Stimulated activated CD4-positive, alpha-beta T cell treated with anti-CD3 and anti-CD28 coated beads, Interleukin-15, amount 100 ng/mL, for 24 hours (primary cell): ENCODE measurements at regions not wholly inside any gene's neighbourhood (a gene's known extent, or its start where the extent isn't known, plus 50 kb on each side); places are given as distances from the start of the nearest gene placed in this dataset.
"Not testable (repeated sequence)": the region's sequence is repeated elsewhere in the genome, so short reads cannot be mapped to it uniquely, and the experiment has no call there.

Experiments
- DNase-seq: peaks from one replicate; pipeline ENCODE4 v3.0.0-alpha.2; 2020

GRCh38 chr1:96865731-96866685 is 144.4 kb downstream of the PTBP2 start:
- no peak for DNase-seq

DNA sequence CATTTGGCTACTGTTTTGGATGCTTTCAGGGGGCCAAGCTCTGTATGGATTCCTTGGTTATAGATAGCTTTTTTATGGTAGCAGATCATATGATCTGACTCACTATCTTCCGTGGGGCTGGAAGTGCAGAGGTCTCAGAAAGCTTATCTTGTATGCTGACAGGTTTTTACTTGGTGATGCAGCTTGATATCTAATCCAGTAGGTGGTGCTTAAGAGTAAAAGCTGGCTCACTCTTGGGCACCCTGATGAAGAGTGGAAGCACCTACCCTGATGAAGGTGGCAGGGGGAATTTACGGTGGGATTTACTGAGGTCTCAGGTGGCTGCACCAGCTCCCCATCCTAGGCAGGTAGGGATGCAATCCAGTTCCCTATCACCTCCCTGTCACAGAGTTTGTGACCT is 151.2 kb downstream of the PTBP2 start:
- DNase-seq: no peak

GRCh38 chr1:96878640-96879039 is 157.1 kb downstream of the PTBP2 start:
- no peak for DNase-seq

GRCh38 chr1:96880626-96881025 is 159.0 kb downstream of the PTBP2 start:
- DNase-seq: no peak

DNA sequence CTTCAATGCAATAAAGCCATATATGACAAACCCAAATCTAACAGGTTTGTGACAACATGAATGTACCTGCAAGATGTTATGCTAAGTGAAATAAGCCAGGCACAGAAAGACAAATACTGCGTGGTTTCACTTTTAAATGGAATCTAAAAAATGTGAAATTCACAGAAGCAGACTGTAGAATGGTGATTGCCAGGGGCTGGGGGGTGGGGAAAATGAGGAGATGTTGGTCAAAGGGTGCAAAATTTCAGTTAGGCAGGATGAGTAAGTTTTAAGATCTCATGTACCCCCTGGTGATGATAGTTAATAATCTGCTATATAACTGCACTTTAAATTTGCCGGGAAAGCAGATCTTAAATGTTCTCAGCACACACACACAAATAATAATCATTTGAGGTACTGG is 160.5 kb downstream of the PTBP2 start:
- DNase-seq: no peak

DNA sequence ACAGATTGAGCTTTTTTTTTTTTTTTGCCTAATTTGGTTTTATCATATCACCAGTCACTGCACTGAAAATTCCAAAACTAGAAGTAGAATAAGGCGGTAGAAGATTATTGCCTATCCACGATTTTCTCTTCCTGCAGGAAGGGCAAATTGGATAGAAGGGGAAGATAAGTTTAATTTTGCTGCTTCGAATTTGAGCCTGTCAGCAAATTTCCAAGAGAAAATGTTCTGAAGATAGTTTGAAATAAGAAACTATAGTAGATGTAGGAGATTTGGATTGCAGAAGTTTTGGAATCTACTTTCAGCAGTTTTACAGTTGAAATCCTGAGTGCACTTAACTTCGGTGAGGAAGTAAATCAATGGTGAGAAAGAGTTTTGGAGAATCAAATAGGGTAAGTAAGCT is 164.9 kb downstream of the PTBP2 start:
- DNase-seq: no peak

DNA sequence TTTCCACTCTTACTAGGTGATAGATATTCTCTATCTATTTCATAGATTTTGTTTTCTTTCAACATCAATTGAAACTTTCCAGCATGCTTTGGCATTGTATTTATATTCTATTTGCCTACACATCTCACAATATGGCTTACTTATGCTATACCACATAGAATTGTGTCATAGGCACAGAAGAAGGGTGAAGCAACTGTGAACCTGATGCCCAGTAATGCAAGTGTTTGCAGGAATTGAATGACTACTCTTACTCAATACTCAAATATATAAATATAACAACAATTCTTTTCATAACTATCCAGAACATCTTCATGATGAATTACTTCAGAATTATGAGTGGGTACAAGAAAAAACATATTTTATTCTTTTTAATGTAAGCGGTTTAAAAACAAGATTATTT is 165.9 kb downstream of the PTBP2 start:
- DNase-seq: no peak

GRCh38 chr1:96901783-96902363 is 180.3 kb downstream of the PTBP2 start:
- no peak for DNase-seq

DNA sequence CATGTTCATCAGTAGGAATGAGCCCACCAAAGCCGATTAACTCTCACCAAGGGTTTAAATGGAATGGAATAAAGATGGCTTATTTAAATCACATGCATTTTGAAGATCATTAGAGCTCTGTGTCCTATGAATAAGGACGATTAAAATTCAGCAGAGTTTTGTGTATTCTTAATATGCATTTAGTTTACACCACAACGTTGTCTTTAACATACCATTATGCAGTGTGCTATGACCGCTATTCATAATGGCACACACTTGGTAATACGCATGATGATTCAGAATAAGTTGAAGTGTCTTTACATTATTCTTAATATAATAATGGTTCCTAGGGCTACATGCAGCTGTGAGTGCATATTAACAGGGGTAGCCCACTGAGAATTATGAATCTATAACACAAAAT is 190.7 kb downstream of the PTBP2 start:
- DNase-seq: no peak

GRCh38 chr1:96915701-96916100 is 194.1 kb downstream of the PTBP2 start:
- DNase-seq: not testable (repeated sequence)

- DNase-seq: no peak
Observed at GRCh38 chr1:96918406-96918805, 196.8 kb downstream of the PTBP2 start.

DNA sequence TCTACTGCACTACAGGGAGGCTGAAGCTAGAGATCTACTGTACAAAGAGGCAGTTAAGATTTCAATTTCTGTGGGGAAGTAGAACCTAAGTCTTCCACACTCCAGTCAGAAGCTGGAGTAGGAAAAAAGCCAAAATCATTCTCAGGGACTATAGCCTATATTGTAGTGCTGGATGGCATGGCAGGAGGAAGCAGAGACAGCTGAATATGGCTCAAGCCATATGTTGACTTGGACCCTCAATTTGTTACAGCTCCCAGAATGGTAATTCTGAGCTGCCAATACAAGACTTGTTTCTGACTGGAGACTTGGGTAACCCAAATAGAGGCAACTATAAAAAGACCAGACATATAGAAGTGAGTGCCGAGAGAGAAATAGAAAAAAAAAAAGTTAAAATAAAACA is 200.6 kb downstream of the PTBP2 start:
- no peak for DNase-seq

- DNase-seq: no peak
Observed at GRCh38 chr1:96923753-96924152, 202.2 kb downstream of the PTBP2 start.

GRCh38 chr1:96926176-96926575 is 204.6 kb downstream of the PTBP2 start:
- no peak for DNase-seq

DNA sequence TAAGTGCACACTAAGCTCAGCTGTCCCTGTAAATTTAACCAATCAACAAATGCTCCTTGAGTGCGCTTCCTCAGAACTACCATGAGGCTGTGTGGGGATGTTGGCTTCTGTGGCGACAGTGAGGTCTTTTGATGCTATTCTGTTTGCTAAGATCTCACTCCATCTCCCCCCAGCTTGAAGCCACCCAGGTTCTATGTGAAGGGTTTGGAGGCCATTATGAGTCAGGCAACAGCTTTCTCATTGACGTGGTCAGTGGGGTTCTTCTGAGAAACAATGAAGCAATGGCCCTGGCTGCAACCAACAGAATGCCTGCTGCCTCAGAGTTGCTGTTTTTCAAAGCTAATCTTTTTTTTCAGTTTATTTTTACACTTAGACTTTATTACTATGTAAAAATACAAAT is 205.5 kb downstream of the PTBP2 start:
- DNase-seq: no peak

- no peak for DNase-seq
Observed at GRCh38 chr1:96931136-96931535, 209.6 kb downstream of the PTBP2 start.

- no peak for DNase-seq
Observed at GRCh38 chr1:96934282-96934681, 212.7 kb downstream of the PTBP2 start.

- DNase-seq: no peak
Observed at GRCh38 chr1:96944432-96945092, 223.0 kb downstream of the PTBP2 start.

DNA sequence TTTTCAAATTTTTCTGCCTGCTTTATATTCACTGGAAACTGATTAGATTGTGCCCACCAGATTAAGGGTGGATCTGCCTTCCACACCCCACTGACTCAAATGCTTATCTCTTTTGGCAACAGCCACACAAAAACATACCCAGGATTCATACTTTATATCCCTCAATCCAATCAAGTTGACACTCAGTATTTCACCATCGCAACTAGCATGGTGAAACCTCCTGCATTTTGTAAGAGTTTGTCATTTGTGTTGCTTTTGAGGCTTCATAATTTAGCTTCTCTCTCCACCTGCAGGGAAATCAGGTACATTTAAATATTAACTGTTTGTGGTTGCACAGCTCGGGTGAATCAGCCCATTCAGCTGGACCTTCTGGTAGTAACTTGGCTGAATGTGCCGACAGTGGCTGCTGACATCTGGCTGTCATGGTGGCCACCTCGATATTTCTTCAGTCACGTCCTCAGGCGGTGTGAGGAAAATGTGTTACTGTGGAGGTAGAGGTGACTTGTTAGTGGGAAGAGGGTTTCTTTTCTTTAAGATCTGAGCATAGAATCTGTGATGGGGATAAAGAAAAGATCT is 224.0 kb downstream of the PTBP2 start:
- no peak for DNase-seq

GRCh38 chr1:96955307-96956012 is 233.9 kb downstream of the PTBP2 start:
- DNase-seq: no peak

DNA sequence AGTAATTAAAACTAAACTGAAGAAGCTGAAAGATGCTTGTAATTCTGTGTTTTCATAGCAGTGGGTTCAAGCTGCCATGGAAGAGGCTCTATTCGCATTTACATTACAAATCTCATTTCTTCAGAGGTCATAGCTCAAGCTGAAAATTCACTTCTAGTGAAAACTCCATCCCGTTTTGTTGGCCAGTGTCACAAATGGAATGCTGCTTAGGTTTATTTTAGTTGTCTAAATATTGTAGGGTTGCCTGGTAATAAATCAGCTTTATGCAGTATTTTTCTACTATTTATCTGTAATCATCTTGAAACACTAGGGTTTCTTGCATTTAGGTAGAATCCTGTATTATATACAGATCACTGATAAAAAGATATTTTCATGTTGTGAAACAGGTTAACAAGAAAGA is 240.6 kb downstream of the PTBP2 start:
- no peak for DNase-seq

DNA sequence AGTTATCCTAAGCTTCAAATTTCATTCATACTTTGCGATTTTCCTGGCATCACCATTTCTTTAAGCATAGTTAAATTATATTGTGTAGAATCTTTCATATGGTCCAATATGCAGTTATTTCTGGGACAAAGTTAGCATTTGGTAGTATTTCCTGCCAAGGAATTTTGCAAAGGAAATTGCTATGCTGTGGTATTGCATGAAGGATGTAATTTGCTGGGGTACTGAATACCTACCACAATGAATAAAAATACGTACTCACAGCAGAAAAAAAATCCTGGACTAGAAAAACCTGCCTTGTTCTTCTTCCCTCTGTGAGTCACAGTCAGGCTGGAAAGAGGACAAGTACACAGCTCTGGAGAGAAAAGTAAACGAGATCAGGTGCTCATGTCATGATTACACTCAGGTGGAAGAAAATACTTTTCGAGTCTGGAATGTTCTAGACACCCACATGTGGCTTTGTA is 241.2 kb downstream of the PTBP2 start:
- no peak for DNase-seq

DNA sequence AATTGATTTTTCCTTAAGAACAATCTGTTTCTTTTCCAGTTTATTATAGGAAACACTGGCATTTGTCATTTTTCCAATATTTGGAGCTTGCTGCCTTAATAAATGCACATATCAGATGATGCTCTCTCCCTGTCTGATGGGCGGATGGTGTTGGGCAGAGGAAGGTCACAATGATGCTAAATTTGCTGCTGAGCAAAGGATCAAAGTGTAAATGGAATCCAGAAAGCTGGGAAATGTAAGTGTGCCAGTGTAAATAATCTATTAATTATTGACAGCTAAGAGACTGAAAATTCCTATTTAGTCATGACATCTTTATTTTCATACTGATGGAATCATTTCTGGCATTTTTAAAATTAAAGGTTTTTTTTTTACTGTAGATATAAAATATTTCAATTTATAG is 243.2 kb downstream of the PTBP2 start:
- no peak for DNase-seq
